ENCODE measurements at regions not wholly inside any gene's neighbourhood (a gene's known extent, or its start where the extent isn't known, plus 50 kb on each side); places are given as distances from the start of the nearest gene placed in this dataset.

DNA sequence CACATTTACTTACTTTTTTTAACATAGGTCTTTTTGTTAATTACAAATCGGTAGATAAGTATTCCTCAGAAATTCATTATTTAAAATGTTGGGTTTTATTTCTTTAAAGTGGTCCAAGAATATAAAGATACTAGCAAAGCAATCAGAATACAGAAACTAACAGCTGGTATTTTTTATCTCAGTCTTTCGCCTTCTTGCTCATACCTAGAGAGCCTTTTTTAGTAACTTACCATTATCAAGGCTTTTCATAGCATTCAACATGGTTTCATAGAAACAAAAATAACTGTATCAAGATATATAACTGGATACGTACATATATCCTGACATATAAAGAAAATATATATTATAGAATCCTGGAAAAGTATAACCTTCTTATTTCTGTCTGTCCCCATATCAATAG is 227.8 kb upstream of the MIR17HG start:
- no peaks in the 10 kb centered on the region for H3K36me3 Mint-ChIP-seq
- H3K27ac Mint-ChIP-seq: no peak overlapping the region
- no peaks in the 10 kb centered on the region for H3K27me3 Mint-ChIP-seq
- TF ChIP-seq, protein P1, sequence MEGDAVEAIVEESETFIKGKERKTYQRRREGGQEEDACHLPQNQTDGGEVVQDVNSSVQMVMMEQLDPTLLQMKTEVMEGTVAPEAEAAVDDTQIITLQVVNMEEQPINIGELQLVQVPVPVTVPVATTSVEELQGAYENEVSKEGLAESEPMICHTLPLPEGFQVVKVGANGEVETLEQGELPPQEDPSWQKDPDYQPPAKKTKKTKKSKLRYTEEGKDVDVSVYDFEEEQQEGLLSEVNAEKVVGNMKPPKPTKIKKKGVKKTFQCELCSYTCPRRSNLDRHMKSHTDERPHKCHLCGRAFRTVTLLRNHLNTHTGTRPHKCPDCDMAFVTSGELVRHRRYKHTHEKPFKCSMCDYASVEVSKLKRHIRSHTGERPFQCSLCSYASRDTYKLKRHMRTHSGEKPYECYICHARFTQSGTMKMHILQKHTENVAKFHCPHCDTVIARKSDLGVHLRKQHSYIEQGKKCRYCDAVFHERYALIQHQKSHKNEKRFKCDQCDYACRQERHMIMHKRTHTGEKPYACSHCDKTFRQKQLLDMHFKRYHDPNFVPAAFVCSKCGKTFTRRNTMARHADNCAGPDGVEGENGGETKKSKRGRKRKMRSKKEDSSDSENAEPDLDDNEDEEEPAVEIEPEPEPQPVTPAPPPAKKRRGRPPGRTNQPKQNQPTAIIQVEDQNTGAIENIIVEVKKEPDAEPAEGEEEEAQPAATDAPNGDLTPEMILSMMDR (conservative IDR thresholded peaks at IDR 0.05): no peak
- H3K4me3 Mint-ChIP-seq: no peak overlapping the region
- no peak for DNase-seq (ENCODE audit: extremely low spot score, unreplicated experiment)
- H3K4me1 Mint-ChIP-seq (ENCODE audit: unreplicated experiment): peaks cover 12% of the 10 kb centered on the region
- H3K9me3 Mint-ChIP-seq: peaks cover 6% of the 10 kb centered on the region

- Mint-ChIP-seq H3K36me3 (no peaks in the 10 kb centered on the region), H3K27ac (no peak overlapping the region), H3K27me3 (no peaks in the 10 kb centered on the region), H3K9me3 (no peaks in the 10 kb centered on the region), H3K4me3 (no peak overlapping the region), H3K4me1 (ENCODE audit: unreplicated experiment) (peaks cover 7% of the 10 kb centered on the region)
- TF ChIP-seq, protein P1 (conservative IDR thresholded peaks at IDR 0.05): no peak
- DNase-seq (ENCODE audit: extremely low spot score, unreplicated experiment): no peak
Measured at GRCh38 chr13:91122766-91123165, 224.7 kb upstream of the MIR17HG start.

DNA sequence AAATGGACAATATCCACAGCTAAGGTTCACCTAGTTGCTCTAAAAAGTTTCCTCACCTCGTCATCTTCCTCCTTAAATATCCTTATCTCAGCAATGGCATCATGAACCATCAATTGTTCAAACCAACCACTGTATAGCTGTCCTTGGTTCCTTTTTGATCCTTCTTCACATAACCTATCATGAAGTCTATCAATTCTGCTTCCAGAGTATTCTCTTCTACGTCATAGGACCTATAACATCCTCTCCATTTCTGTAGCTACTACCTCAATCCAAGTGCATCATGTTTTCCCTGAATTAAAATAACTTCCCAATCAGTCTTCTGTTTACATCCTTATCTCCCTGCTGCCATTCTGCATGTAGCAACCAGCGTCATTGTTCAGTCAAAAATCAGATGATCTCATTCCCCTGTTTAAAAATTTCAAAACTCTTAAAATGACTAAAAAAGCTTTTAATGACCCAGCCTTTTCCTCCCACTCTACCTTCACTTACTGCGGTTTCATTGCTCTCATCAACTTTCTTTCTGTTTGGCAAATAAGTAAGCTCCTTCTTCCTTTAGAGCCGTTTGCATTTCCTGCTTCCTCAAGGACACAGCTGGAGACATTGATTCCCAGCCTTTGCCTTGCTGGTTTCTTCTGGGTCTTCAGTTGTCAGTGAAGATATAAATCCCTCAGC is 223.9 kb upstream of the MIR17HG start:
- peaks cover 7% of the 10 kb centered on the region for H3K4me1 Mint-ChIP-seq (ENCODE audit: unreplicated experiment)
- H3K27ac Mint-ChIP-seq: no peak overlapping the region
- TF ChIP-seq, protein P1 (conservative IDR thresholded peaks at IDR 0.05): no peak
- no peak for DNase-seq (ENCODE audit: extremely low spot score, unreplicated experiment)
- H3K36me3 Mint-ChIP-seq: no peaks in the 10 kb centered on the region
- no peak overlapping the region for H3K4me3 Mint-ChIP-seq
- no peaks in the 10 kb centered on the region for H3K9me3 Mint-ChIP-seq
- no peaks in the 10 kb centered on the region for H3K27me3 Mint-ChIP-seq

GRCh38 chr13:91126806-91127205 is 220.7 kb upstream of the MIR17HG start:
- no peaks in the 10 kb centered on the region for H3K27me3 Mint-ChIP-seq
- no peak for DNase-seq (ENCODE audit: extremely low spot score, unreplicated experiment)
- H3K9me3 Mint-ChIP-seq: no peaks in the 10 kb centered on the region
- H3K4me3 Mint-ChIP-seq: no peak overlapping the region
- H3K27ac Mint-ChIP-seq: no peak overlapping the region
- peaks cover 7% of the 10 kb centered on the region for H3K4me1 Mint-ChIP-seq (ENCODE audit: unreplicated experiment)
- TF ChIP-seq, protein P1 (conservative IDR thresholded peaks at IDR 0.05): no peak
- H3K36me3 Mint-ChIP-seq: no peaks in the 10 kb centered on the region

DNA sequence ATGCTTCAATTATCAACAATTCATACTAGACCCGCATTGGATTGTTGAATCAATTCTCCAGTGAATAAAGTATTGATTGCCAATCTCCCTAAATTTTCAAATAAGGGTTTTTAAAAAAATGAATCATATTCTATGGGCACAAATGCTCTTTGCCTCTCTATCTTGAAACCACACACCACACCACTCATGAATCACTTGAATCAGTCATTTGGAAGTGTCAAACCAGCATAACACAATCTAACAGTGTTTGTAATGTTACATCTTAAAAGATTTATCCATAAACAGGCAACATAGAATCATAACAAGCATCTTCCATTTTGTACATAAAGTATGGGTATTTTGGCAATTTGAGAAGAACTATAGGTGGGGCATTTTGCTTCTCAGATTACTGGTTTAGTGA is 219.5 kb upstream of the MIR17HG start:
- no peak for DNase-seq (ENCODE audit: extremely low spot score, unreplicated experiment)
- H3K4me3 Mint-ChIP-seq: no peak overlapping the region
- H3K27me3 Mint-ChIP-seq: no peaks in the 10 kb centered on the region
- H3K27ac Mint-ChIP-seq: no peak overlapping the region
- H3K36me3 Mint-ChIP-seq: no peaks in the 10 kb centered on the region
- TF ChIP-seq, protein P1 (conservative IDR thresholded peaks at IDR 0.05): no peak
- H3K4me1 Mint-ChIP-seq (ENCODE audit: unreplicated experiment): peaks cover 7% of the 10 kb centered on the region
- no peaks in the 10 kb centered on the region for H3K9me3 Mint-ChIP-seq

Data from type B pancreatic cell (in vitro differentiated cells).